NB4 (cell line): ENCODE measurements at regions not wholly inside any gene's neighbourhood (a gene's known extent, or its start where the extent isn't known, plus 50 kb on each side); places are given as distances from the start of the nearest gene placed in this dataset.

Source experiments
- MYC ChIP-seq: IDR thresholded peaks from 2 replicates; pipeline ENCODE4 v1.6.1; 2011; ENCODE audit warnings: low read depth, low read length
- POLR2A ChIP-seq: IDR thresholded peaks from 2 replicates; pipeline ENCODE4 v1.6.1; 2011; ENCODE audit warnings: mild to moderate bottlenecking; ENCODE audit not compliant: insufficient read length; ENCODE audit errors: extremely low read depth
- TF ChIP-seq, protein P1 (sequence below): IDR thresholded peaks from one replicate; pipeline ENCODE4 v1.5.1; 2012; ENCODE audit warnings: low read depth, low read length
- TF ChIP-seq, protein P2 (sequence below): IDR thresholded peaks from 2 replicates; pipeline ENCODE4 v1.6.1; 2011; ENCODE audit warnings: low read depth, low read length

DNA sequence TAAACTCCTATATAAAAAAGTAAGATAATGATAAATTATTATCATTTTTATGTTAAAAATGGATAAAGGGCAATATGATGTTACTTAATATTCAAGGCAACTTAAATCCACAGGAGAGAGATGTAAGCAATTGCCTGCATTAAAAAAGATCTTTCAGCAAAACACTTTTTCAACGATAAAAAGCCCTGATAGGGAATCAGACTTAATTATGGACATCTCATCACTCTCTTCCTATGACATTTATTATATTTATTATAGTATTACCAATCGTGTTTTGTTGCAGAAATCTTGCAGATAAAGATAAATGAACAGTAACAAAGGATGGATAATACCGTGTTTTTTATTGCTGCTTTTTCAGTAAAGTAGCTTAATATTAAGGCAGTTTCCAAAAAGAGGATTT, 178.5 kb downstream of the SH2D1A start:
- TF ChIP-seq, protein P1, sequence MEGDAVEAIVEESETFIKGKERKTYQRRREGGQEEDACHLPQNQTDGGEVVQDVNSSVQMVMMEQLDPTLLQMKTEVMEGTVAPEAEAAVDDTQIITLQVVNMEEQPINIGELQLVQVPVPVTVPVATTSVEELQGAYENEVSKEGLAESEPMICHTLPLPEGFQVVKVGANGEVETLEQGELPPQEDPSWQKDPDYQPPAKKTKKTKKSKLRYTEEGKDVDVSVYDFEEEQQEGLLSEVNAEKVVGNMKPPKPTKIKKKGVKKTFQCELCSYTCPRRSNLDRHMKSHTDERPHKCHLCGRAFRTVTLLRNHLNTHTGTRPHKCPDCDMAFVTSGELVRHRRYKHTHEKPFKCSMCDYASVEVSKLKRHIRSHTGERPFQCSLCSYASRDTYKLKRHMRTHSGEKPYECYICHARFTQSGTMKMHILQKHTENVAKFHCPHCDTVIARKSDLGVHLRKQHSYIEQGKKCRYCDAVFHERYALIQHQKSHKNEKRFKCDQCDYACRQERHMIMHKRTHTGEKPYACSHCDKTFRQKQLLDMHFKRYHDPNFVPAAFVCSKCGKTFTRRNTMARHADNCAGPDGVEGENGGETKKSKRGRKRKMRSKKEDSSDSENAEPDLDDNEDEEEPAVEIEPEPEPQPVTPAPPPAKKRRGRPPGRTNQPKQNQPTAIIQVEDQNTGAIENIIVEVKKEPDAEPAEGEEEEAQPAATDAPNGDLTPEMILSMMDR = no peak
- TF ChIP-seq POLR2A (no peak), MYC (no peak)
- TF ChIP-seq, protein P2, sequence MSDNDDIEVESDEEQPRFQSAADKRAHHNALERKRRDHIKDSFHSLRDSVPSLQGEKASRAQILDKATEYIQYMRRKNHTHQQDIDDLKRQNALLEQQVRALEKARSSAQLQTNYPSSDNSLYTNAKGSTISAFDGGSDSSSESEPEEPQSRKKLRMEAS = no peak
